ENCODE measurements at regions not wholly inside any gene's neighbourhood (a gene's known extent, or its start where the extent isn't known, plus 50 kb on each side); places are given as distances from the start of the nearest gene placed in this dataset.

- peak; percentile 80 for DNase-seq
Measured at GRCh38 chr17:12457493-12457892, 208.2 kb upstream of the MYOCD start.

GRCh38 chr17:12459736-12460135, 206.0 kb upstream of the MYOCD start:
- DNase-seq, result peak; percentile 34

- peak; percentile 80 for DNase-seq
Measured at GRCh38 chr17:12463102-12463501, 202.6 kb upstream of the MYOCD start.

GRCh38 chr17:12472252-12473173, 193.2 kb upstream of the MYOCD start:
- DNase-seq, result no peak

- no peak for DNase-seq
Measured at GRCh38 chr17:12478311-12478710, 187.4 kb upstream of the MYOCD start.

- DNase-seq, result peak; percentile 46
Measured at GRCh38 chr17:12485361-12485906, 180.3 kb upstream of the MYOCD start.

- no peak for DNase-seq
Measured at GRCh38 chr17:12489325-12489724, 176.4 kb upstream of the MYOCD start.

GRCh38 chr17:12492450-12492849, 173.2 kb upstream of the MYOCD start:
- DNase-seq, result no peak

GRCh38 chr17:12505866-12506265, 159.8 kb upstream of the MYOCD start:
- no peak for DNase-seq

- DNase-seq, result peak; percentile 68
Measured at GRCh38 chr17:12507026-12507595, 158.6 kb upstream of the MYOCD start.

GRCh38 chr17:12509801-12510200, 155.9 kb upstream of the MYOCD start:
- peak; percentile 80 for DNase-seq

GRCh38 chr17:12510535-12510934, 155.2 kb upstream of the MYOCD start:
- peak; percentile 68 for DNase-seq

GRCh38 chr17:12512694-12513355, 152.9 kb upstream of the MYOCD start:
- DNase-seq, result peak; percentile 54

- DNase-seq, result no peak
Measured at GRCh38 chr17:12514596-12514995, 151.1 kb upstream of the MYOCD start.

GRCh38 chr17:12519956-12520594, 145.6 kb upstream of the MYOCD start:
- DNase-seq, result peak; percentile 88

GRCh38 chr17:12521416-12521815, 144.3 kb upstream of the MYOCD start:
- DNase-seq, result no peak

GRCh38 chr17:12522336-12522735, 143.4 kb upstream of the MYOCD start:
- DNase-seq, result no peak

GRCh38 chr17:12522743-12523183, 142.9 kb upstream of the MYOCD start:
- DNase-seq, result peak; percentile 97

GRCh38 chr17:12523244-12523643, 142.4 kb upstream of the MYOCD start:
- DNase-seq, result no peak

GRCh38 chr17:12528036-12528435, 137.7 kb upstream of the MYOCD start:
- DNase-seq, result no peak

GRCh38 chr17:12530161-12530560, 135.5 kb upstream of the MYOCD start:
- no peak for DNase-seq

- no peak for DNase-seq
Measured at GRCh38 chr17:12536021-12536420, 129.7 kb upstream of the MYOCD start.

GRCh38 chr17:12536472-12536871, 129.2 kb upstream of the MYOCD start:
- DNase-seq, result peak; percentile 75

Measured in fibroblast of upper back skin (primary cell).